AG04449 (cell line): ENCODE measurements at regions not wholly inside any gene's neighbourhood (a gene's known extent, or its start where the extent isn't known, plus 50 kb on each side); places are given as distances from the start of the nearest gene placed in this dataset.

Source experiments
- CTCF ChIA-PET: fragments of 350-600 bp; formaldehyde crosslinking; extraction: SDS; loops from one replicate; lab custom pipeline; 2021; ENCODE audit warnings: antibody characterized with exemption; lab: Yijun Ruan, JAX
- POLR2A ChIA-PET: fragments of 400-600, 350-600 bp; formaldehyde crosslinking; extraction: SDS; loops from one replicate; lab custom pipeline; 2020; ENCODE audit warnings: antibody characterized with exemption, inconsistent platforms; lab: Yijun Ruan, JAX
- DNase-seq: peaks from one replicate; pipeline ENCODE4 v3.0.0-alpha.2; 2010; ENCODE audit warnings: low read depth, low spot score
- H3K4me3 ChIP-seq: 2 replicates; pipeline ENCODE4 v1.5.1; 2011; ENCODE audit warnings: low read depth, mild to moderate bottlenecking, control low read depth, low read length
- TF ChIP-seq, protein P1 (sequence below): IDR thresholded peaks from one replicate; pipeline ENCODE4 v1.5.1; 2011; ENCODE audit warnings: mild to moderate bottlenecking, moderate library complexity, low read length, control low read depth, inconsistent platforms; ENCODE audit not compliant: insufficient read depth; ENCODE audit errors: missing control alignments

DNA sequence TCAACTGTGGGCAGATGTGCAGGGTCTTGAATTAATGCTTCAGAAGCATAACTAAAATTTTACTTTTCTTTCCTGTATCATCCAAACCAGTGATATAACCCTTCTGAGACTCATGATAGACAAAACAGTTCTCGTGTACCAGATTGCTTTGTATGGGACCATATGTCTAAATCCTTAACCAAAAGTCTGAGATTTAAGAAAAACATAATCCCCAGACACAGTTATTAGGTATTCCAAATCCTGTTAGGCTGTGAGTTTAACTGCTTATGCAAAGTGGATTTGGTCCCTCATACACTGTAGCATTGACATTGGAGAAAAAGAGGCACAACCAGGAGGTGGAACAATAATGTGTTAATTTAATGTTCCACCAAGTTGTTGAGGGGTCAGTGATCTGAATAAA lies 235.0 kb downstream of the PMAIP1 start:
- DNase-seq = no peak
- ChIA-PET CTCF (no interaction called here), POLR2A (no interaction called here)
- H3K4me3 ChIP-seq = no peak overlapping the region
- TF ChIP-seq, protein P1, sequence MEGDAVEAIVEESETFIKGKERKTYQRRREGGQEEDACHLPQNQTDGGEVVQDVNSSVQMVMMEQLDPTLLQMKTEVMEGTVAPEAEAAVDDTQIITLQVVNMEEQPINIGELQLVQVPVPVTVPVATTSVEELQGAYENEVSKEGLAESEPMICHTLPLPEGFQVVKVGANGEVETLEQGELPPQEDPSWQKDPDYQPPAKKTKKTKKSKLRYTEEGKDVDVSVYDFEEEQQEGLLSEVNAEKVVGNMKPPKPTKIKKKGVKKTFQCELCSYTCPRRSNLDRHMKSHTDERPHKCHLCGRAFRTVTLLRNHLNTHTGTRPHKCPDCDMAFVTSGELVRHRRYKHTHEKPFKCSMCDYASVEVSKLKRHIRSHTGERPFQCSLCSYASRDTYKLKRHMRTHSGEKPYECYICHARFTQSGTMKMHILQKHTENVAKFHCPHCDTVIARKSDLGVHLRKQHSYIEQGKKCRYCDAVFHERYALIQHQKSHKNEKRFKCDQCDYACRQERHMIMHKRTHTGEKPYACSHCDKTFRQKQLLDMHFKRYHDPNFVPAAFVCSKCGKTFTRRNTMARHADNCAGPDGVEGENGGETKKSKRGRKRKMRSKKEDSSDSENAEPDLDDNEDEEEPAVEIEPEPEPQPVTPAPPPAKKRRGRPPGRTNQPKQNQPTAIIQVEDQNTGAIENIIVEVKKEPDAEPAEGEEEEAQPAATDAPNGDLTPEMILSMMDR = no peak

DNA sequence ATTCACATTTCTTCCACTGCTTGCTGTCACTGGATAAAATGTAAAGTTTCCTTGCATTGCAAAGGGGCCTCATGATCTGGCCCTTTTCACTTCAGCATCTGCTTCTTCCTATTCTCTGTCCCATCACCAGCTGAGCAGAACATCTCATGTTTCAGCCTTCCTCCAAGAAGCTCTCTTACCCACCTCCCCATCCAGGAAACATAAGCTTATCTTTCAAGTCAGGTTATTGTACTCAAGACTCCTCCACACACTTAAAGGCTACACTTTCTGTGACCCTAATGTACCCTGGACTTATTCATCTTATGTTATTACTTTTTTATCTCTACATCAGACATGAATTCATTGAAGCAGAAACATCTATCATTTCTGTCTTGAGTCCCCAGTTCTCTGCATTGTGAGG lies 230.5 kb downstream of the PMAIP1 start:
- no peak overlapping the region for H3K4me3 ChIP-seq
- DNase-seq = no peak
- ChIA-PET CTCF (no interaction called here), POLR2A (no interaction called here)
- TF ChIP-seq, protein P1 = no peak

DNA sequence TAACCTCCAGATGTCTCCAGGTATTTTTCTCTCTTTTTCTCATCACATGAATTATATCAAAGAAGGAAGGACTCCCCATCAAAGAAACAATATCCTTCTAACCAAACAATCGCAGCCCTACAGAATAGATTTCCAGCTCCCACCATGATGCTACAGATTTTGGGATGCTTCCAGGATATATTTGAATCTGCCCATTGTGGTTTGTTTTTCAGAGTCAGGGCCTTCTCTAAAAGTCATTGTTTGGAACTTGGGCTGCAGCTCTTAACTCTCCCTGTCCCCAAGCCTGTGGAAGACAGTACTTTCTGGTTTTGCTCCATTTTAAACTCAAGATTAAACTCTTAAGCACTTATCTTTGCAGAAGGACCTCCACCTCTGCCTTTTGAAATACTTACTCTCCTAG lies 223.2 kb downstream of the PMAIP1 start:
- H3K4me3 ChIP-seq = no peak overlapping the region
- DNase-seq = no peak
- ChIA-PET CTCF (interaction anchor here (0.9 kb wide), 1 partner anchor 134 kb away, joined by 3 read pairs; no protein-coding TSS in a partner anchor), POLR2A (no interaction called here)
- TF ChIP-seq, protein P1 = no peak

DNA sequence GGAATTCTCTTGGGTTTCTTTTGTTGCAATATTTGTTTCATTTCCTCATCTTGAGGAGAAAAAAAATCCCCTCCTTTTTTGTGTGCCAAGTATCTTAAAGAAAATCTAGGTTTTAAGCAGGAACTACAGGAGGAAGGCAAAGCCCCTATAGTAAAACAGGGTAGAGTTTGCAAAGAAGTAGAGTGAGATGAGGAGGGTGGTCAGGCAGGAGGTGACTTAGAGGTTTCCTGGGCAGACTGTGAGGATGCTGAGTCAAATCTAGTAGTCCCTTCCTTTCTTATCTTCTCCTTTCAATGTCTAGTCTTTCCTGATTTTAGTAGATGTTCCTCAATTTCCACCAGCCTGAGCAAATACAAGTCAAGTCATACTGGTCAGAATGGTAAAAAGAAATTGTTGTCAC lies 222.5 kb downstream of the PMAIP1 start:
- no peak overlapping the region for H3K4me3 ChIP-seq
- ChIA-PET POLR2A (no interaction called here), CTCF (interaction anchor here (1.2 kb wide), 1 partner anchor 13 kb away, joined by 3 read pairs; no protein-coding TSS in a partner anchor)
- TF ChIP-seq, protein P1 = no peak
- no peak for DNase-seq

DNA sequence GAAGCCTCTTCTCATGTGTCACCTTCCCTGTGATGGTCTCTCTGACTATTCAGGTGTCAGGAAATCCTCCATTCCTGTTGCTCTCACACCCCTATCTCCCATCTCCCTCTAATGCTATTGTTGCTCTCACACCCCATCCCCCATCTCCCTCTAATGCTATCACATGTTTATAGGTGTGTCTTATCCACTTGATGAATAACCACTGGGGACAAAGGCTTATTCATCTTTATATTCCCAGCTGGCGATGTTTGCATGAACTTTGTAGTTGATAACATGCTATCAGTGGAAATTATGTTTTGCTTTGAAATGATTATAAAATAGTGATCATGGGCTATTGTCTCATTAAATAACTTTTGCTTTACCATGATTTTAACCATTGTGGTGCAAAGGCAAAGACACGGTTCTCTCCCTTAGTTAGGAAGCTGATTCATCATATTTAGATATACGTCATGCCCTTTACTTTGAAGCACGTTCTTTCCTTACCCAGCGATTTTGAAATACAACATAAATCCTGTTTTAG lies 220.5 kb downstream of the PMAIP1 start:
- ChIA-PET CTCF (no interaction called here), POLR2A (no interaction called here)
- TF ChIP-seq, protein P1 = no peak
- DNase-seq = no peak
- no peak overlapping the region for H3K4me3 ChIP-seq

DNA sequence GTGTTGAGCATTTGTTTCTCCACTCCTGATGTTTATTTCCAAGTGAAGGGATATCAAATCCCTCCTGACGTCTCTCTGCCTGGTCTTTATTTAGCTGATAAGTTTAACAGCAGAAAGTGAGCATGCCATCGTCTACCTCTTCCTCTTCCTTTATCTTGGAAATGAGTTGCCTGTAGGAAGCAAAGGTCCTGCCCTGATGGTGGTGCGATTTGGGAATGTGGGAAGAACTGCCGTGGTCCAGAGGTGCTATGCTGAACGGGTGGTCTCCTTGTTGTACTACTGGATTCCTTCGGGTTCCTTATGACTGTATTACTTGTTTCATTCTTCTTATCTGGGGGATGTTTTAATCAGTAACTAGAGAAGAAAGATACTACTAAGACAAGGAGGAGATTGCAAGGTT lies 217.5 kb downstream of the PMAIP1 start:
- H3K4me3 ChIP-seq = no peak overlapping the region
- ChIA-PET CTCF (no interaction called here), POLR2A (no interaction called here)
- TF ChIP-seq, protein P1 = no peak
- no peak for DNase-seq
